ENCODE measurements at regions not wholly inside any gene's neighbourhood (a gene's known extent, or its start where the extent isn't known, plus 50 kb on each side); places are given as distances from the start of the nearest gene placed in this dataset.

GRCh38 chr3:44021651-44022594 is 219.8 kb upstream of the TOPAZ1 start:
- TF ChIP-seq CTCF (IDR thresholded peaks at IDR 0.05) (no peak), POLR2A (IDR thresholded peaks at IDR 0.05) (no peak)
